AG04449 (cell line): ENCODE measurements at regions not wholly inside any gene's neighbourhood (a gene's known extent, or its start where the extent isn't known, plus 50 kb on each side); places are given as distances from the start of the nearest gene placed in this dataset.
A peak's percentile ranks its signal among the peaks of the same experiment; 100 is the strongest.
"Not testable (repeated sequence)": the region's sequence is repeated elsewhere in the genome, so short reads cannot be mapped to it uniquely, and the experiment has no call there.

ENCODE experiments used
- CTCF ChIA-PET: fragments of 350-600 bp; formaldehyde crosslinking; extraction: SDS; loops from one replicate; lab custom pipeline; 2021; ENCODE audit warnings: antibody characterized with exemption; lab: Yijun Ruan, JAX
- POLR2A ChIA-PET: fragments of 400-600, 350-600 bp; formaldehyde crosslinking; extraction: SDS; loops from one replicate; lab custom pipeline; 2020; ENCODE audit warnings: antibody characterized with exemption, inconsistent platforms; lab: Yijun Ruan, JAX
- DNase-seq: peaks from one replicate; pipeline ENCODE4 v3.0.0-alpha.2; 2010; ENCODE audit warnings: low read depth, low spot score
- H3K4me3 ChIP-seq: 2 replicates; pipeline ENCODE4 v1.5.1; 2011; ENCODE audit warnings: low read depth, mild to moderate bottlenecking, control low read depth, low read length
- TF ChIP-seq, protein P1 (sequence below): IDR thresholded peaks from one replicate; pipeline ENCODE4 v1.5.1; 2011; ENCODE audit warnings: mild to moderate bottlenecking, moderate library complexity, low read length, control low read depth, inconsistent platforms; ENCODE audit not compliant: insufficient read depth; ENCODE audit errors: missing control alignments

DNA sequence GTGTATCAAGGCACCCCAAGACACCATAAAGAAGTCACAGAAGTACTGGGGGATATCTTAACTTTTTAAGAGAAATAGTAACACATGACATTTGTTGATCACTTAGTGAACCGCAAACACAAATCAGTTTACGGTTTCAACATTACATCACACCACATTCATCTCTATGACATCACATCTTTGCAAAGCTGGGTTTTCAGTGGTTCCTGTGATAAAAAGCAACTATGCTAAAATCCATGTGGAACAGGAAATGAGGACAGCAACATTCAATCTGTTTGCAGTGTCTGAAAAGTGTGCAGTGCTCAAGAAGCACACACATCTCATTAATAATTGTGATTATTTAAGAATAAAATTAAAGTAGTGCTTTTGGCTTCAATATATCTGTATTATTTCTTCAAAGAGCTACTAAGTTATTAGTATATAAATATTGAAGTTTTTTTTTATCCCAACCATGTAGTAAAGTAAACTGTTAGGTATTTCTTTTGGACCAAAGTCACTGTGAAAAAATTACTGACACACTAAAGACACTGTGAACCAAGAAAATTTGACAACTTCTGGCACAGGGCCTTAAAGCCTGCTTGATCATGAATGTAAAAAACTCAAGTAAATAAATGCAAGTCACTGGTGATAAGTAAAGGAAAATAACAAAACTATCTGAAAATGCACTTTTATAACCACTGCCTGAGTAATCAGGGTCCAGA, 156.0 kb upstream of the SOX6 start:
- POLR2A ChIA-PET: no interaction called here
- H3K4me3 ChIP-seq: no peak overlapping the region
- no peak for DNase-seq
- TF ChIP-seq, protein P1, sequence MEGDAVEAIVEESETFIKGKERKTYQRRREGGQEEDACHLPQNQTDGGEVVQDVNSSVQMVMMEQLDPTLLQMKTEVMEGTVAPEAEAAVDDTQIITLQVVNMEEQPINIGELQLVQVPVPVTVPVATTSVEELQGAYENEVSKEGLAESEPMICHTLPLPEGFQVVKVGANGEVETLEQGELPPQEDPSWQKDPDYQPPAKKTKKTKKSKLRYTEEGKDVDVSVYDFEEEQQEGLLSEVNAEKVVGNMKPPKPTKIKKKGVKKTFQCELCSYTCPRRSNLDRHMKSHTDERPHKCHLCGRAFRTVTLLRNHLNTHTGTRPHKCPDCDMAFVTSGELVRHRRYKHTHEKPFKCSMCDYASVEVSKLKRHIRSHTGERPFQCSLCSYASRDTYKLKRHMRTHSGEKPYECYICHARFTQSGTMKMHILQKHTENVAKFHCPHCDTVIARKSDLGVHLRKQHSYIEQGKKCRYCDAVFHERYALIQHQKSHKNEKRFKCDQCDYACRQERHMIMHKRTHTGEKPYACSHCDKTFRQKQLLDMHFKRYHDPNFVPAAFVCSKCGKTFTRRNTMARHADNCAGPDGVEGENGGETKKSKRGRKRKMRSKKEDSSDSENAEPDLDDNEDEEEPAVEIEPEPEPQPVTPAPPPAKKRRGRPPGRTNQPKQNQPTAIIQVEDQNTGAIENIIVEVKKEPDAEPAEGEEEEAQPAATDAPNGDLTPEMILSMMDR: no peak
- CTCF ChIA-PET: no interaction called here

DNA sequence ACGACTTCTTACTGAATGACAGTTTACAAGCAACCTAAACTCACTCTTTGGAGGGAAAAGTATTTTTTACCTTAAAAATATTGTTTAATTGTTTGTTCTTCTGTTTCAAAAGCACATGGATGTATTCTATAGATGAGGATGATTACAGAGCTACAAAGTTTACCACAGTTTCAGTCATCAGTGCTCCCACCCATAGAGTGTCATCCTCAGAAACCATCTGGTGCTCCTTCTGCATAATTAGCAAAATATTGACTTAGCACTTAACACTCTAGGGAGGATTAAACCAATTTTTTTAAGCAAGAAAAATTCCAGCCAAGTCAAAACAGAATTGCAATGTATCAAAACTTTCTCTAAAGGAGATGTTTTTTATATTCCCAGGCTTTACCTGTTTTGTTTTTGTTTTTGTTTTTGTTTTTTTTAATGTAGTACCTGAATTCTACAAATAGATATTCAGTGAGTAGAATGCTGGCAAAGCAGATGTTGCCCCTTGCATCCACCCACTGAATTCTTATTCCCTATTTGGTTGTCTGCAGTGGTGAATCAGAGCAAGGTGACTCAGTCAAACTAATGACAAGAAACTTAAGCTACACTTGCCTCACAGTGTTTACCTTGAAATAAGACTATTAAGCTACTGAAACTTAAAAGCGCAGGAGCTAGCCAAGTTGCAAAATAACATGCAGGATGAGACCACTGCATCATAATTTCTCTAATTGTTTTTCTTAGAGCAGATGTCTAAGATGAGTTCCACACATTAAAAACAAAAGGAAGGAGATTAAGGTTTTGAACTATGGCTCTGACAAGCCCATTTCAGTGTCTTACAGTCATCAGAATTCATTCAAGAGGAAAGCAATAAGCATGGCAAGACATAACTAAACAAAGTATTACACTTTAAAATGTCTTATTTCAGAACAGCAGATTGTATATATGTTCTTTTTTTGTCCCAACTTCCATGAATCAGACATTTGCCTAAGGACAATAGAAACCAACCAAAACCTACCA, 155.1 kb upstream of the SOX6 start:
- ChIA-PET POLR2A (no interaction called here), CTCF (interaction anchor here (0.9 kb wide), 1 partner anchor 96 kb away, joined by 3 read pairs; no protein-coding TSS in a partner anchor)
- TF ChIP-seq, protein P1: no peak
- H3K4me3 ChIP-seq: no peak overlapping the region
- DNase-seq: peak; percentile 73

DNA sequence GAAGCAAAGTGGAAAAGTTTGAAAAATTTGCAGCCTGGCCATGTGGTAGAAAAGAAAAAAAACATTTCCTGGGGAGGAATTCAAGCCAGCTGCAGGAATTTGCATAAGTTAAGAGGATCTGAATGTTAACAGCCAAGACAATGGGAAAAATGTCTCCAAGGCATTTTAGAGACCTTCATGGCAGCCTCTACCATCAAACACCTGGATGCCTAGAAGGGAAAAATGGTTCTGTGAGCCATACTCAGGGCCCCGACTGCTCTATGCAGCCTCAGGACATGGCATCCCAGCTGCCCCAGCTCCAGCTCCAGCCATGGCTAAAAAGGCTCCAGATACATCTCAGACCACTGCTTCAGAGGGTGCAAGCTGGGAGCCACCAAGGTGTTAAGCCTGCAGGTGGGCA, 149.1 kb upstream of the SOX6 start:
- ChIA-PET POLR2A (no interaction called here), CTCF (no interaction called here)
- H3K4me3 ChIP-seq: no peak overlapping the region
- DNase-seq: no peak
- TF ChIP-seq, protein P1: no peak

DNA sequence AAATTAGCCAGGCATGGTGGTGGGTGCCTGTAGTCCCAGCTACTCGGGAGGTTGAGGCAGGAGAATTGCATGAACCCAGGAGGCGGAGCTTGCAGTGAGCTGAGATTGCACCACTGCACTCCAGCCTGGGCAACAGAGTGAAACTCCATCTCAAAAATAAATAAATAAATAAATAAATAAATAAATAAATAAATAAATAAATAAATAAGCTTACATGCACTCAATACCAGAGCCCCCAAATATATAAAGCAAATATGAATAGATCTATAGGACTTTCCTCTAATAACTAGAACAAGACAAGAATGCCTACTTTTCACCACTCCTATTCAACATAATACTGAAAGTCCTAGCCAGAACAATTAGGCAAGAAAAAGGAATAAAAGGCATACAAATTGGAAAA, 147.5 kb upstream of the SOX6 start:
- H3K4me3 ChIP-seq, DNase-seq, POLR2A ChIA-PET, CTCF ChIA-PET: not testable (repeated sequence)

DNA sequence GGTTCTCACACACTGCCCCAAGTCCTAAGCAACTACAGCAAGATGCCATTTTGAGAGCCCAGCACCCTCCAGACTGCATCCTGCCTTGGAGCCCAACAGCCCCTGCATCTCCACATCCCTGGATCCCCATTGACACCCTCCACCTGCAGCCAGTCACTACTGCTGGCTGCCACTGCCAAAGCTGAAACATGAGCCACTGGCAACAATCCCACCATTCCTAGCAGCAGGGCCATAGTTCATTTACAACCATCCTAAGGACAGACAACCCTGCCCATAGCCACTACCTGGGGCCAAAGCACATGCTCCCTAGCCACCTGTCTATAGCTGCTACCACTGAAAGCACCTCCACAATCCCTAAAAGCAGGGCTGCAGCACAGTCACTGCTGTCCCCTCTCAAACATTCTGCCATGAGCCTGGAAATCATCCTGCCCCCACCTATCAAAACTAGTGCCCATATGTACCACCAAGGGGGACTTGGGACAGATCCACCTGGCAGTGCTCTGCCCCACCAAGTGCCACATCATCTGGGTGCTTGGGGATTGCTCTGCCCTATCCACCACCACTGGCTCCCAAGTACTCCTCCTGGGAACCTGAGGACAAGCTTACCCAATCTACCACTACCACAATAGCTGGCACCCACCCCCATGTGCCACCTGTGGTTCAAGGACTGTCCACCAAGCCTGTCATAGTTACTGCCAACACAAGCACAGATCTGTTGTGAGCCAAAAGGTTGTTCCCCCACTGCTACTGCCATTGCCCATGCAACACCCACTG, 138.8 kb upstream of the SOX6 start:
- DNase-seq: no peak
- CTCF ChIA-PET: no interaction called here
- H3K4me3 ChIP-seq: no peak overlapping the region
- POLR2A ChIA-PET: no interaction called here
- TF ChIP-seq, protein P1: no peak

DNA sequence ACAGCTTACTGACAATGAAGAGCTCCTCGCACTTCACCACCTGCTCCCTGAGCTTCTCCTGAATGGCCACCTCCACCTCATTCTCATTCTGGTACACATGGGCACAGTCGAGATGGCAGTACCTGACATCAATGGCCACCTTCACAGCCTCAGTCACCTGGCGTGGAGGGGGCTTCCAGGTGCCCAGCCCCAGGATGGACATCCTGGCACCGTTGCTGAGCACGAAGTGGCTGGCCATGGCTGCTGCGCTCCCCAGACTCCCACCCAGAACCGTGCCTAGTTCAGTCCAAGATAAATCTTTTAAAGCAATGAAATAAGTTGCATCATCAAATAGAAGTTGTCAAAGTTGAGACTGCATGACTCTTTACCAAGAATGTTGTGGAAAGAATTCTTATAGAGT, 128.1 kb upstream of the SOX6 start:
- DNase-seq: no peak
- POLR2A ChIA-PET: no interaction called here
- TF ChIP-seq, protein P1: no peak
- CTCF ChIA-PET: no interaction called here
- H3K4me3 ChIP-seq: no peak overlapping the region
